ENCODE measurements at regions not wholly inside any gene's neighbourhood (a gene's known extent, or its start where the extent isn't known, plus 50 kb on each side); places are given as distances from the start of the nearest gene placed in this dataset.

DNA sequence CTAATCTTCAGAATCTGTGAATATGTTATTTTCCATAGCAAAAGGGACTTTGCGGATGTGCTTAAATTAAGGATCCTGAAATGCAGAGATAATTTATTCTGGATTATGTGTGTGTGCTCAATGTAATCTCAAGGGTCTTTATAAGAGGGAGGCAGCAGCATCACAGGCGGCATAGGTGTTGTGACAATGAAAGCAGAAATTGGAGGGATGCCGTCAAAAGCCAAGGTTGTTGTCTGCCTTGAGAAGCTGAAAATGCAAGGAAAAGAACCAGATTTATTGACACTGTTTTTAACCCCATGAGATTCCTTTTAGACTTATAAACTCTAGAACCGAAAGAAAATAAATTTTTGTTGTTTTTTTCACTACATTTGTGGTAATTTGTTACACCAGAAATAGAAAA, 948.5 kb downstream of the TLE4 start:
- no peak for DNase-seq (ENCODE audit: low read depth)
- Histone ChIP-seq H3K27me3 (ENCODE audit: control insufficient read depth, insufficient read depth, low read length) (no peaks in the 10 kb centered on the region), H3K4me3 (ENCODE audit: low read depth, low read length) (no peak overlapping the region), H3K36me3 (ENCODE audit: control insufficient read depth, insufficient read depth, low read length) (no peaks in the 10 kb centered on the region)
- TF ChIP-seq, protein P1, sequence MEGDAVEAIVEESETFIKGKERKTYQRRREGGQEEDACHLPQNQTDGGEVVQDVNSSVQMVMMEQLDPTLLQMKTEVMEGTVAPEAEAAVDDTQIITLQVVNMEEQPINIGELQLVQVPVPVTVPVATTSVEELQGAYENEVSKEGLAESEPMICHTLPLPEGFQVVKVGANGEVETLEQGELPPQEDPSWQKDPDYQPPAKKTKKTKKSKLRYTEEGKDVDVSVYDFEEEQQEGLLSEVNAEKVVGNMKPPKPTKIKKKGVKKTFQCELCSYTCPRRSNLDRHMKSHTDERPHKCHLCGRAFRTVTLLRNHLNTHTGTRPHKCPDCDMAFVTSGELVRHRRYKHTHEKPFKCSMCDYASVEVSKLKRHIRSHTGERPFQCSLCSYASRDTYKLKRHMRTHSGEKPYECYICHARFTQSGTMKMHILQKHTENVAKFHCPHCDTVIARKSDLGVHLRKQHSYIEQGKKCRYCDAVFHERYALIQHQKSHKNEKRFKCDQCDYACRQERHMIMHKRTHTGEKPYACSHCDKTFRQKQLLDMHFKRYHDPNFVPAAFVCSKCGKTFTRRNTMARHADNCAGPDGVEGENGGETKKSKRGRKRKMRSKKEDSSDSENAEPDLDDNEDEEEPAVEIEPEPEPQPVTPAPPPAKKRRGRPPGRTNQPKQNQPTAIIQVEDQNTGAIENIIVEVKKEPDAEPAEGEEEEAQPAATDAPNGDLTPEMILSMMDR (IDR thresholded peaks at IDR 0.05; ENCODE audit: insufficient read depth, low read length, poor library complexity, severe bottlenecking), result no peak

DNA sequence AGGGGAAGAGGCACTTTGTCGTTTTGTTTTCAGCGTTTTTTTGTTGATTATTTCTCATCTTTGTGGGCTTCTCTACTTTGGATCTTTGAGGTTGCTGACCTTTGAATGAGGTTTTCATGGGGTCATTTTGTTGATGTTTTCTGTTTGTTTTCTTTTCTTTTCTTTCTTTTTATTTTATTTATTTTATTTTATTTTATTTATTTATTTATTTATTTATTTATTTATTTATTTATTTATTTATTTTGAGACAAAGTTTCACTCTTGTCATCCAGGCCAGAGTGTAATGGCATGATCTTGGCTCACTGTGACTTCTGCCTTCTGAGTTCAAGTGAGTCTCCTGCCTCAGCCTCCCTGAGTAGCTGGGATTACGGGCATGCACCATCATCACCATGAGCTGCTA, 946.7 kb downstream of the TLE4 start:
- Histone ChIP-seq H3K36me3 (ENCODE audit: control insufficient read depth, insufficient read depth, low read length) (no peaks in the 10 kb centered on the region), H3K4me3 (ENCODE audit: low read depth, low read length) (no peak overlapping the region), H3K27me3 (ENCODE audit: control insufficient read depth, insufficient read depth, low read length) (no peaks in the 10 kb centered on the region)
- DNase-seq (ENCODE audit: low read depth), result no peak
- TF ChIP-seq, protein P1 (IDR thresholded peaks at IDR 0.05; ENCODE audit: insufficient read depth, low read length, poor library complexity, severe bottlenecking), result no peak

DNA sequence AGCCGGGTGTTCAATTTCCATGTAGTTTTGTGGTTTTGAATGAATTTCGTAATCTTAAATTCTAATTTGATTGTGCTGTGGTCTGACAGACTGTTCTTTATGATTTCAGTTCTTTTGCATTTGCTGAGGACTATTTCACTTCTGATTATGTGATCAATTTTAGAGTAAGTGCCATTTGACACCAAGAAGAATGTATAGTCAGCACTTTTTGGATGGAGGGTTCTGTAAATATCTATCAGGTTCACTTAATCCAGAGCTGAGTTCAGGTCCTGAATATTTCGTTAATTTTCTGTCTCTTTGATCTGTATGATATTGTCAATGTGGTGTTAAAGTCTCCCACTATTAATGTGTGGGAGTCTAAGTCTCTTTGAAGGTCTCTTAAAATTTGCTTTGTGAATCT, 944.9 kb downstream of the TLE4 start:
- TF ChIP-seq, protein P1 (IDR thresholded peaks at IDR 0.05; ENCODE audit: insufficient read depth, low read length, poor library complexity, severe bottlenecking), result no peak
- no peaks in the 10 kb centered on the region for H3K36me3 ChIP-seq (ENCODE audit: control insufficient read depth, insufficient read depth, low read length)
- no peak overlapping the region for H3K4me3 ChIP-seq (ENCODE audit: low read depth, low read length)
- no peaks in the 10 kb centered on the region for H3K27me3 ChIP-seq (ENCODE audit: control insufficient read depth, insufficient read depth, low read length)
- no peak for DNase-seq (ENCODE audit: low read depth)

DNA sequence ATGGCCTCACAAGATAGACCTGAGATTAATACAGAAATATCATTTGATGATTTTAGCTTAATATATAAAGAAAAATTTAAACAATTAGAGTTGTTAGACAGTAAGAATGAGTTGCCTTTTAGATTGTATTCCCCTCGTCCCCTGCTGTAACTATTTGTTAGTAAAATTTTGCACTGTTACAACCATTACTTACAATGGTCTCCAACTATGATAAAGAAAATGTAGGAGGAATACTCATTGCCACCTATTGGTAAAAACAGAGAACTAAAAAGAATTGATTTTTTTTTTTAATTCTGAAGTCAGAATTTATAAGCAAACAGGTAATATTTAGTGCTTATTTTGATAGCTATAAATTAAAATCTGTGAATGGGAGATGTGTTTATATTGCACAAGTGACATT, 937.6 kb downstream of the TLE4 start:
- H3K4me3 ChIP-seq (ENCODE audit: low read depth, low read length), result no peak overlapping the region
- no peaks in the 10 kb centered on the region for H3K27me3 ChIP-seq (ENCODE audit: control insufficient read depth, insufficient read depth, low read length)
- no peak for DNase-seq (ENCODE audit: low read depth)
- H3K36me3 ChIP-seq (ENCODE audit: control insufficient read depth, insufficient read depth, low read length), result no peaks in the 10 kb centered on the region
- TF ChIP-seq, protein P1 (IDR thresholded peaks at IDR 0.05; ENCODE audit: insufficient read depth, low read length, poor library complexity, severe bottlenecking), result no peak

GRCh38 chr9:80507611-80508010, 935.8 kb downstream of the TLE4 start:
- no peak for DNase-seq (ENCODE audit: low read depth)
- Histone ChIP-seq H3K4me3 (ENCODE audit: low read depth, low read length) (no peak overlapping the region), H3K27me3 (ENCODE audit: control insufficient read depth, insufficient read depth, low read length) (no peaks in the 10 kb centered on the region), H3K36me3 (ENCODE audit: control insufficient read depth, insufficient read depth, low read length) (no peaks in the 10 kb centered on the region)
- TF ChIP-seq, protein P1 (IDR thresholded peaks at IDR 0.05; ENCODE audit: insufficient read depth, low read length, poor library complexity, severe bottlenecking), result no peak

DNA sequence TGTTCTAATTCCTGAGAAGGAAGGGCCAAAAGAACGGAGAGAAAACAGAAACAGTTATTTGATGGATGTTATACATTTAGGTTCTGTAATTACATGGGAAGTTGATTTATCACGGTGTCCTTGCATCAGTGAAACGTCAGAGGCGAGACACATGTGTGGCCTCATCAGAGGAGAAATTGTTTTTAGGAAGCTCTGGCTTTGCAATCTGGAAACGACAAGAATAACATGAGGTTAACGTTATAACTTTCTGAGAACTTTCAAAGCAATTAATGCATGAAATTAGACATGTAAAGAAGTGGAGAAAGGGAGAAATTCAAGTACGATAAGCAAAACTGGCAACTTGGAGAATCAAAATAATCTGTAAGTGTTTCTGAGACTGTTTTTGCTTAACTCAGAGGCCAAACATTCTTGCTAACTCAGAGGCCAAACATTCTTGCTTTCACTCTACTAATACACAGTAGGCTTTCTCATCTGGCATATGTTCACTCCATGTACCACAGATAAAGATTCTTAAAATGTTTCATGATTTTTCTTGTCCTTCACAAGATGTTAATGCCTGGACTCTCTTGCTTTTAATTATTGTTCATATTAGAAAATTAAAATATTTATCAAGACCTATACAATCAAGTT, 933.0 kb downstream of the TLE4 start:
- Histone ChIP-seq H3K4me3 (ENCODE audit: low read depth, low read length) (no peak overlapping the region), H3K27me3 (ENCODE audit: control insufficient read depth, insufficient read depth, low read length) (no peaks in the 10 kb centered on the region), H3K36me3 (ENCODE audit: control insufficient read depth, insufficient read depth, low read length) (no peaks in the 10 kb centered on the region)
- TF ChIP-seq, protein P1 (IDR thresholded peaks at IDR 0.05; ENCODE audit: insufficient read depth, low read length, poor library complexity, severe bottlenecking), result no peak
- DNase-seq (ENCODE audit: low read depth), result no peak

Data from kidney epithelial cell (primary cell).